GM10266 (cell line): ENCODE measurements at regions not wholly inside any gene's neighbourhood (a gene's known extent, or its start where the extent isn't known, plus 50 kb on each side); places are given as distances from the start of the nearest gene placed in this dataset.
A peak's percentile ranks its signal among the peaks of the same experiment; 100 is the strongest.

Source experiments
- DNase-seq: peaks from one replicate; pipeline ENCODE4 v3.0.0; 2012; ENCODE audit errors: extremely low spot score
- TF ChIP-seq, protein P1 (sequence below): IDR thresholded peaks from 2 replicates; pipeline ENCODE4 v1.5.1; 2012; ENCODE audit warnings: mild to moderate bottlenecking, low read depth; ENCODE audit not compliant: control insufficient read depth, insufficient read depth; ENCODE audit errors: missing control alignments

GRCh38 chr4:17284323-17285175, 227.3 kb downstream of the QDPR start:
- TF ChIP-seq, protein P1, sequence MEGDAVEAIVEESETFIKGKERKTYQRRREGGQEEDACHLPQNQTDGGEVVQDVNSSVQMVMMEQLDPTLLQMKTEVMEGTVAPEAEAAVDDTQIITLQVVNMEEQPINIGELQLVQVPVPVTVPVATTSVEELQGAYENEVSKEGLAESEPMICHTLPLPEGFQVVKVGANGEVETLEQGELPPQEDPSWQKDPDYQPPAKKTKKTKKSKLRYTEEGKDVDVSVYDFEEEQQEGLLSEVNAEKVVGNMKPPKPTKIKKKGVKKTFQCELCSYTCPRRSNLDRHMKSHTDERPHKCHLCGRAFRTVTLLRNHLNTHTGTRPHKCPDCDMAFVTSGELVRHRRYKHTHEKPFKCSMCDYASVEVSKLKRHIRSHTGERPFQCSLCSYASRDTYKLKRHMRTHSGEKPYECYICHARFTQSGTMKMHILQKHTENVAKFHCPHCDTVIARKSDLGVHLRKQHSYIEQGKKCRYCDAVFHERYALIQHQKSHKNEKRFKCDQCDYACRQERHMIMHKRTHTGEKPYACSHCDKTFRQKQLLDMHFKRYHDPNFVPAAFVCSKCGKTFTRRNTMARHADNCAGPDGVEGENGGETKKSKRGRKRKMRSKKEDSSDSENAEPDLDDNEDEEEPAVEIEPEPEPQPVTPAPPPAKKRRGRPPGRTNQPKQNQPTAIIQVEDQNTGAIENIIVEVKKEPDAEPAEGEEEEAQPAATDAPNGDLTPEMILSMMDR, result no peak
- no peak for DNase-seq

- TF ChIP-seq, protein P1, result no peak
- DNase-seq, result no peak
Measured at GRCh38 chr4:17283832-17284231, 228.1 kb downstream of the QDPR start.

- TF ChIP-seq, protein P1, result no peak
- DNase-seq, result no peak
Measured at GRCh38 chr4:17283251-17283650, 228.6 kb downstream of the QDPR start.

GRCh38 chr4:17280261-17281018, 231.4 kb downstream of the QDPR start:
- TF ChIP-seq, protein P1, result peak; percentile 14
- DNase-seq, result no peak

GRCh38 chr4:17276776-17277175, 235.1 kb downstream of the QDPR start:
- TF ChIP-seq, protein P1, result no peak
- DNase-seq, result no peak

GRCh38 chr4:17275836-17276235, 236.1 kb downstream of the QDPR start:
- TF ChIP-seq, protein P1, result no peak
- no peak for DNase-seq

DNA sequence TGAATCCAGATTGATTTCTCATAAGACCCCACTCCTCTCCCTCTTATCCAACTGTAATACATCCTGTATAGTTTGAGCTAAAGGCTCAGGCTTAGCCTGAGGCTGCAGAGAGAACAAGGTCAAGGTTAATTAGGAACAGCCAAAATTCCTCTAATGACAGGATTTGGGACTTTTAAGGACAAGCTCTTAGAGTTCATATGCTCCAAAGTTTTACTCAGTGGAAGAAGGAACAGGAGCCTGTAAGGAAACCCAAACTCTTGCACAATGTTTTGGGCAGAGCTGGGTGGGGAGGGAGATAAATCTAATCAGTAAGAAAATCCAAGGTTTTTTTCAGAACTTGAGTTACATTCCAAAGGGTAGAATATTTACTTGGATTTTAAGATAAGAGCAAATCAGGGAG, 238.8 kb downstream of the QDPR start:
- DNase-seq, result no peak
- TF ChIP-seq, protein P1, result no peak
